ENCODE measurements at regions not wholly inside any gene's neighbourhood (a gene's known extent, or its start where the extent isn't known, plus 50 kb on each side); places are given as distances from the start of the nearest gene placed in this dataset.

DNA sequence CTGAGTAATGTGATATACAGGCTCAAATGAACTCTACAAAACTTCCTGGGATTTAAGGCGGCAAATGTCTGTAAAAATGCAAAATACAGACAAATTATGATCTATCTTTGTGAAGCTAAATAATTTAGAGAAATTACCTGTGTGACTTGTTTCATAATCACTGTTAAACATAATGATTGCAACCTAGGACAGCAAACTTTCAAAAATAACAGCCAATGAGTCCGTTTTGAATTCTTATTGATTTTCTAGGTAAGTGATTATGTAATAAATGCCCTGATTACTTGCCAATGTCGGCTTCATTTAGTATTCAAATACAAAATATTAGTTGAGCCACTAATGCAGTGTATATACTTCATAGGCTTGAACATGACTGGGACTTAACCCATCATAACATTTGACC, 238.2 kb upstream of the DAB2 start:
- H3K4me2 ChIP-seq (ENCODE audit: control insufficient read depth, extremely low read depth, insufficient read depth, low read depth, low read length): no peak overlapping the region
- no peaks in the 10 kb centered on the region for H4K20me1 ChIP-seq (ENCODE audit: control insufficient read depth, extremely low read depth, insufficient read depth, low read length)
- no peak for DNase-seq (ENCODE audit: low read depth, low spot score)
- dilution Hi-C loops (cut with MboI; ENCODE audit: extremely low pct_ligation_motif_present, low sequenced_read_pairs): no loop called here
- H2AFZ ChIP-seq (ENCODE audit: control insufficient read depth, low read length): no peak overlapping the region
- H3K79me2 ChIP-seq (ENCODE audit: control insufficient read depth, insufficient read depth, low read length): no peaks in the 10 kb centered on the region
- no peaks in the 10 kb centered on the region for H3K9me1 ChIP-seq (ENCODE audit: control insufficient read depth, extremely low read depth, insufficient read depth, low read length)
- no peaks in the 10 kb centered on the region for H3K9me3 ChIP-seq (ENCODE audit: control insufficient read depth, low read depth, low read length)
- no peak overlapping the region for H3K4me3 ChIP-seq (ENCODE audit: control insufficient read depth in 2 of 3, extremely low read depth in 1 of 3, insufficient read depth in 2 of 3, low read depth in 1 of 3, low read length in 3 of 3)
- no peaks in the 10 kb centered on the region for H3K36me3 ChIP-seq (ENCODE audit: control insufficient read depth in 2 of 2, extremely low read depth in 1 of 2, insufficient read depth in 2 of 2, low read length in 2 of 2)
- no peak overlapping the region for H3K27ac ChIP-seq (ENCODE audit: control insufficient read depth, insufficient read depth, low read length)
- TF ChIP-seq, protein P1, sequence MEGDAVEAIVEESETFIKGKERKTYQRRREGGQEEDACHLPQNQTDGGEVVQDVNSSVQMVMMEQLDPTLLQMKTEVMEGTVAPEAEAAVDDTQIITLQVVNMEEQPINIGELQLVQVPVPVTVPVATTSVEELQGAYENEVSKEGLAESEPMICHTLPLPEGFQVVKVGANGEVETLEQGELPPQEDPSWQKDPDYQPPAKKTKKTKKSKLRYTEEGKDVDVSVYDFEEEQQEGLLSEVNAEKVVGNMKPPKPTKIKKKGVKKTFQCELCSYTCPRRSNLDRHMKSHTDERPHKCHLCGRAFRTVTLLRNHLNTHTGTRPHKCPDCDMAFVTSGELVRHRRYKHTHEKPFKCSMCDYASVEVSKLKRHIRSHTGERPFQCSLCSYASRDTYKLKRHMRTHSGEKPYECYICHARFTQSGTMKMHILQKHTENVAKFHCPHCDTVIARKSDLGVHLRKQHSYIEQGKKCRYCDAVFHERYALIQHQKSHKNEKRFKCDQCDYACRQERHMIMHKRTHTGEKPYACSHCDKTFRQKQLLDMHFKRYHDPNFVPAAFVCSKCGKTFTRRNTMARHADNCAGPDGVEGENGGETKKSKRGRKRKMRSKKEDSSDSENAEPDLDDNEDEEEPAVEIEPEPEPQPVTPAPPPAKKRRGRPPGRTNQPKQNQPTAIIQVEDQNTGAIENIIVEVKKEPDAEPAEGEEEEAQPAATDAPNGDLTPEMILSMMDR (optimal IDR thresholded peaks at IDR 0.05 in 1 of 3, IDR thresholded peaks at IDR 0.05 in 1 of 3, conservative IDR thresholded peaks at IDR 0.05 in 1 of 3; ENCODE audit: extremely low read depth in 1 of 3, insufficient read depth in 2 of 3, low read length in 3 of 3): no peak
- no peak for TF ChIP-seq EZH2 (IDR thresholded peaks at IDR 0.05; ENCODE audit: low read length)
- H3K27me3 ChIP-seq (ENCODE audit: control insufficient read depth, extremely low read depth, insufficient read depth, low read length): no peaks in the 10 kb centered on the region
- H3K9ac ChIP-seq (ENCODE audit: control insufficient read depth, extremely low read depth, insufficient read depth, low read length): no peak overlapping the region
- no peak for FAIRE-seq
- H3K4me1 ChIP-seq (ENCODE audit: control insufficient read depth, extremely low read depth, insufficient read depth, low read length): peaks cover 5% of the 10 kb centered on the region

DNA sequence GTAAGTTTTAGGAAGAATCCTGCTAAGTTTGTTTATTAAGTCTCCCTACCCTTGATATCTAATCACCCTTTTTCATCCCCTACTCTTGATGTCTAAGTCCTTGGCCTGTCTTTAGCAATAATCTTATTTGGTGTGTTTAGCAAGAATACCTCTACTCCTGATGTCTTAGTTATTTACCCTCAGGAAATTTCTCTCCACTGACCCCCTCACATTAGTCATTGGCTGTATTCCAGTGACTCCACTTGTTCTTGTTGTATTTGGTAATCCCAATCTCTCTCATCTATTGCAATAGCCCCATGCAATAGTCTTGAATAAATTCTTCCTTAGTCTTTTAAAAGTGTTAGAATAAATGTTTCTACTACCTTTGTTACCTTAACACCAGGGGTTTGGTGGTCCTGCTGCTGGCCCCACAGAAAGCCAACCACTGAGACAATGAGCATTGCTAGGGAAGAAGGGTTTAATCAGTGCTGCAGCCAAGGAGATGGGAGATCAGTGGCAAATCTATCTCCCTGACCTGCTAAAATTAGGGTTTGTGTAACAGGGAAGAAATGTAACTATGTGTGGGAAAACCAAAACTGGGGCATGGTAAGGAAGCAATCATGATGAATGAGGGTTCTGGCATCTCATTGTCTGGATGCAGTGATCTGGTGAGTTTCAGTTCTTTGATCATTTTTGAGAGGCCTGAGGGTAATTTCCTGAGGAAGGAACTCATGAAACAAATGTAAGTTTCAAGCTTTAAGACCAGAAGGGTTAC, 236.4 kb upstream of the DAB2 start:
- DNase-seq (ENCODE audit: low read depth, low spot score): no peak
- H3K79me2 ChIP-seq (ENCODE audit: control insufficient read depth, insufficient read depth, low read length): no peaks in the 10 kb centered on the region

More for the DNA sequence above, 236.4 kb upstream of the DAB2 start:
- FAIRE-seq: peak; percentile 84
- peaks cover 5% of the 10 kb centered on the region for H3K4me1 ChIP-seq (ENCODE audit: control insufficient read depth, extremely low read depth, insufficient read depth, low read length)
- H3K9me1 ChIP-seq (ENCODE audit: control insufficient read depth, extremely low read depth, insufficient read depth, low read length): no peaks in the 10 kb centered on the region
- H3K9me3 ChIP-seq (ENCODE audit: control insufficient read depth, low read depth, low read length): no peaks in the 10 kb centered on the region
- H3K27ac ChIP-seq (ENCODE audit: control insufficient read depth, insufficient read depth, low read length): no peak overlapping the region
- H3K4me2 ChIP-seq (ENCODE audit: control insufficient read depth, extremely low read depth, insufficient read depth, low read depth, low read length): no peak overlapping the region
- TF ChIP-seq EZH2 (IDR thresholded peaks at IDR 0.05; ENCODE audit: low read length): no peak
- TF ChIP-seq, protein P1 (optimal IDR thresholded peaks at IDR 0.05 in 1 of 3, IDR thresholded peaks at IDR 0.05 in 1 of 3, conservative IDR thresholded peaks at IDR 0.05 in 1 of 3; ENCODE audit: extremely low read depth in 1 of 3, insufficient read depth in 2 of 3, low read length in 3 of 3): no peak
- no peak overlapping the region for H3K4me3 ChIP-seq (ENCODE audit: control insufficient read depth in 2 of 3, extremely low read depth in 1 of 3, insufficient read depth in 2 of 3, low read depth in 1 of 3, low read length in 3 of 3)
- H3K9ac ChIP-seq (ENCODE audit: control insufficient read depth, extremely low read depth, insufficient read depth, low read length): no peak overlapping the region
- H3K36me3 ChIP-seq (ENCODE audit: control insufficient read depth in 2 of 2, extremely low read depth in 1 of 2, insufficient read depth in 2 of 2, low read length in 2 of 2): no peaks in the 10 kb centered on the region
- no peak overlapping the region for H2AFZ ChIP-seq (ENCODE audit: control insufficient read depth, low read length)
- dilution Hi-C loops (cut with MboI; ENCODE audit: extremely low pct_ligation_motif_present, low sequenced_read_pairs): no loop called here
- H3K27me3 ChIP-seq (ENCODE audit: control insufficient read depth, extremely low read depth, insufficient read depth, low read length): no peaks in the 10 kb centered on the region
- no peaks in the 10 kb centered on the region for H4K20me1 ChIP-seq (ENCODE audit: control insufficient read depth, extremely low read depth, insufficient read depth, low read length)
